ENCODE measurements at regions not wholly inside any gene's neighbourhood (a gene's known extent, or its start where the extent isn't known, plus 50 kb on each side); places are given as distances from the start of the nearest gene placed in this dataset.

DNA sequence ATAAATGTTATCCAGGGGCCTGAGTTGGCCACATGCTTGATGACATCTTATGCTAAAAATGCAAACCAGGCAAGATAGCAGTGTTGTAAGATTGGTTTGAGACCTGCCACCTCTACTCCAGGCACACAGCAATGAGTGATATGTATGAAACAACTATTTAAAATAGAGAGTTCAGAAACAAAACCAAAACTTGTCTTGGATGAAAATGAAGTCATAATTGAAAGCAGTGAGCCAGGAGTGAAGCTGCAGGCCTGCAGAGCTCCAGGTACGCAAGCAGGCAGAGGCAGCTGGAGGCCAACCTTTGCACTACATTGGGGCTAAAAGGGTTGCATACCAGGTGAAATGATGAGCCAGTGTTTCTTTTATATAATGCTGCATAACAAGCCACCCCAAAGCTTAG is 89.2 kb upstream of the SPATS2L start:
- DNase-seq: no peak

DNA sequence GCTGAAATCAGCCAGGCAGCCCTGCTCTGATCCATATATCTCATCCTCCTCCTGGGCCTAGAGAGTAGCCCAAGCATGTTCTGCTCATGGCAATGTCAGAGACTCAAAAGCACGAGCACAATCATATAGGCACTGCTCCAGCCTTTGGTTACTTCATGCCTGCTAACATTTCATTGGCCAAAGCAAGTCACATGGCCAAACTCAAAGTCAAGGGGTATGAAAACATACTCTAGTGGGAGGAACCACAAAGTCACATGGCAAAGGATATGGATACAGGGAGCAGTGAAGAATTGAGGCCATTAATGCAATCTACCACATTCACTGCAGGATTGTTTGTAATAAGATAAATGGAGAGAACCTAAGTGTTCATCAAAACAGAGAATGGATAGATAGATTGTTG is 87.8 kb upstream of the SPATS2L start:
- no peak for DNase-seq

DNA sequence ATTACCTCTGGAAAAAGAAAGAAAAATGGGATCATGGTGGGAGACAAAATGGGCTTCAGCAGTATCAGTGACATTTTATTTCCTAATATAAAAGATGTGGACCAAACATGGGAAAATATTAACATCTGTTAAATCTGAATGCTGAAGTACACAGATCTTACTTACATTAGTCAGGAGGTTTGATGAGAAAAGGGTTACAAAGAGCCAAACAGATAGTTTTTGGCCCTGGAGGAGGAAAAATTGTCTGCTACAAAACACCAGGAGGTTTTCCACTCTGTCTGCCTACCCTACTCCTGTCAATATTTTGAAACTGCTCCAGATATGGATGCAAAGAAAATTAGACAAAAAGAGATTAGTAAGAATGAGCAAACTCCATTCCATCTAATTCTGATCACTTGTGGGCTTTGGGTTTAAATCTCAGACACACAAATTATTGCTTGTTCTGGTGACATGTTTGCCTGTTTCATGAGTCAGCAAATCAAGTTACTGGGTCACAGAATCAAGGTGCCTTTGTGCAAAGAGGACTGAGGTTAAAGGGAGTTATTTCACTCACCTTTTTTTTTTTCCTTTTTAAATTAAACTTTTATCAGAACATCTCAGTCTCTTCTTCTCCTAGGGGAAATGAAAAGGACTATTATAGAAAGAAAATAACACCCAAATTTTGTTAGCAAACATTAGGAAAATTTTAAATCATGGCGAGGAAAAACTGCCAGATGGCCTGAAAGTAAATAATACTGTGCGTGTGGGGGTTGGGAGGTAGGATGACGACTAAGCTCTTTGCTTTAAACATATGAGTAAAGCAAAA is 87.0 kb upstream of the SPATS2L start:
- no peak for DNase-seq

DNA sequence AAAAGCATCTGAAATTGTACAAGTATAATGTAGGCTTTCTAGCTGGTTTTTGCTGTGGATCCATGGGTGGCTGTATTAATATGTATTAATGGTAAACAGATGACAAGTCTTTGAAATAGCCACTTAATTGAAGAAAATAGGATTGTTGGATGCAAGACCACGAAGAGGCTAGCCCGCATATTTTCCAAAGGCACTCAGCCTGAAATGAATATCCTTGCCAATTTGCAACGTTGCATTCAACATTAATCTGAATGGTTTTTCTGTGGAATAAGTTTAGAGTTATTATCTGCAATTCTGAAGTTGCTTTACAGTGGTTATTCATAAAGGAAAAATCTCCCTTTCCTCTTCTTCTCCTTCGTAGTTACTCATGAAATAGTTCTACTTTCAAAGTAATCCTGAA is 86.2 kb upstream of the SPATS2L start:
- DNase-seq: no peak

DNA sequence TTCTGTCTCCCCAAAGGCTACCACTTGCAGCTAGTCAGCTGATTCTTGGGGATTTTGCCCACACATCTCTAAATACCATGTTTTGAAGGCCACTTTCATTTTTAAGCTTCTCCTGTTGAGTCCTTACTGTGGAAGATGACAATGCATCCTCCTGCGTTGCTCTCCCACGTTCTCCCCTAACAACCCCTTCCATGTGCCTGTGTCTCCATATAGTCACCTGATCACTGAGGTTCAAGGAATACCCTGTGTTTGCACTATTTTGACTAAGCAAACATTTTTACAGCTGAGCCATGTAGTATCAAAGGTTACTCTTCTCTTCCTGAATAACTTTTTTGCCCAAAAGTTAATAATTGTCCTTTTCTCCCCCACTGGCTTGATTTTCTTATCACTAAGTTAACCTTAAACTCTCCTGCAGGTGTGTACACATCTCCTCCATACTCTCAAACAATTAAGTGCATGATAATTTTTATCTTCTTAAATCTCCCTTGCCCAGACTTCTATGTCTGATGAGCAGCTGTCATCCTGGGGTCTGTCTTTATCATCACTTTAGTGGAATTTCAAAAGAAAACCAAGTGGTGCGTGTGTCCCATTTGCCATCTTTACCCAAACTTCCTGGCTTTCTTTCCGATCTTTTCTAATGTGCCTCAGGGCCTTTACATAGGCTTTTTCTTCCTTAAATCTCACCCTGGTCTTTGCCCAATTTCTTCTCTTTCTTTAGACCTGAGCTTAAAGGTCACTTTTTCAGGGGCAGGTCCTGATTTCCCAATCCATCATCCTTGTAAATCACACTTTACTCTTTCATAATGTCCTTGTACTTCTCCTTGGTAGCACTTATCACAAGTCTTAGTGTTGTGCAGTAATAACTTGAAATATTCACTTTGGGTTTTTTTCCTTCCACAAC is 85.2 kb upstream of the SPATS2L start:
- no peak for DNase-seq

DNA sequence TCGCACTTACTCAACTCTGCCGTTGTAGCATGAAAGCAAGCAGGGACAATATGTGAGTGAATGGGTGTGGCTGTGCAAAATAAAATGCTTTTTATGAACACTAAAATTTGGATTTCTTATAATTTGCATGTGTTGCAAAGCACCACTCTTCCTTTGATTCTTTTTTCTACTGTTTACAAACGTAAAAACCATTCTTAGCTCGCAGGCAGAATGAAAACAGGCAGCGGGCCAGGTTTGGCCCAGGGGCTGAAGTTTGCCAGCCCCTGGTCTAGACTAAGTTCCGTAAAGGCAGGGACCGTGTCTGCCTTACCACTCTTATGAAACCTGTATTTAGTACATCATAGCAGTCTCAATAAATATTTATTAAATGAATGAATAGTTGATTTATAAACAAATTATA is 83.7 kb upstream of the SPATS2L start:
- no peak for DNase-seq

DNA sequence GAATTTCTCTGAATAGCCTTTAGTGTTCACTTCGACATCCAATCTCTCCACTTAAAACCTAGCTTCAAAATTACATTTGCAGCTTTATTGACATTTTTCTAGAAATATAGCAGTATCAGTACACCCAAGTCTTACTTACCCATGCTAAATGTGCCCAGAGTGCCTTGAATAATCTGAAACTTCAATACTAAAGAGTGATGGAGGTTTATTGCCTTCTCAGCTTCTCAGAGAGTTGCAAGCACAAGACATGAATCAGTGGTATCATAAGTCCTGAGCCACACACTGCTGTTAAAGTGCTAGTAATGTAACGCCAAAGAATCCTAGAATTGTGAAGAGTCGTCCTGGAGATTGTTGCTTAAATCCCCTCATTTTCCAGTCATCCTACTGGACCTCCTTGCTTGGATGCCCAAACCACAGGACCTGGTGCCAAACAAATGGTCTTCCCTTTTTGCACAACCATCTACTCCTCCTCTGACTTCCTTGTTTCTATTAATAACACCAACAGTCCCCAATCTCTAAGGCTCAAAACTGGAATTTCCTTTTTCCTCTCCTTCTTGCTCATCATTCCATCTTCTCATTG is 83.2 kb upstream of the SPATS2L start:
- DNase-seq: no peak

DNA sequence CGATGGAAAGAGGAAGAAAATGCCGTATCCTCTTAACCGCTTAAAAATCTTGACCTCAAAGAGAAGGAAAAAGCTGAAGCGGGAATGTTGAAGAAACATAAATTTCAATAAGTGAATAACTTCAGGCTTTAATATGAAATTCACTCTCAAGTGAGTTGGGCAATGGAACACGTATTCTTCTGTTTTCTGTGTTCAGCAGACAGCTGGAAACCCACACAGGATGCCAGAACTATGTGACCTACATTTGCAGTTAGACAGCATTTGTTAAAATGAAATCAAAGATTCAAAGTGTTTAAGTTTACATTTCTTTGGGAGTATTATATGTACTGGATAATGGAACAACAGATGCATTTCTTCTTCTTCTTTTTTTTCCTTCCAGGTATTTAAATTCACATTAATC is 80.5 kb upstream of the SPATS2L start:
- DNase-seq: peak; percentile 58

DNA sequence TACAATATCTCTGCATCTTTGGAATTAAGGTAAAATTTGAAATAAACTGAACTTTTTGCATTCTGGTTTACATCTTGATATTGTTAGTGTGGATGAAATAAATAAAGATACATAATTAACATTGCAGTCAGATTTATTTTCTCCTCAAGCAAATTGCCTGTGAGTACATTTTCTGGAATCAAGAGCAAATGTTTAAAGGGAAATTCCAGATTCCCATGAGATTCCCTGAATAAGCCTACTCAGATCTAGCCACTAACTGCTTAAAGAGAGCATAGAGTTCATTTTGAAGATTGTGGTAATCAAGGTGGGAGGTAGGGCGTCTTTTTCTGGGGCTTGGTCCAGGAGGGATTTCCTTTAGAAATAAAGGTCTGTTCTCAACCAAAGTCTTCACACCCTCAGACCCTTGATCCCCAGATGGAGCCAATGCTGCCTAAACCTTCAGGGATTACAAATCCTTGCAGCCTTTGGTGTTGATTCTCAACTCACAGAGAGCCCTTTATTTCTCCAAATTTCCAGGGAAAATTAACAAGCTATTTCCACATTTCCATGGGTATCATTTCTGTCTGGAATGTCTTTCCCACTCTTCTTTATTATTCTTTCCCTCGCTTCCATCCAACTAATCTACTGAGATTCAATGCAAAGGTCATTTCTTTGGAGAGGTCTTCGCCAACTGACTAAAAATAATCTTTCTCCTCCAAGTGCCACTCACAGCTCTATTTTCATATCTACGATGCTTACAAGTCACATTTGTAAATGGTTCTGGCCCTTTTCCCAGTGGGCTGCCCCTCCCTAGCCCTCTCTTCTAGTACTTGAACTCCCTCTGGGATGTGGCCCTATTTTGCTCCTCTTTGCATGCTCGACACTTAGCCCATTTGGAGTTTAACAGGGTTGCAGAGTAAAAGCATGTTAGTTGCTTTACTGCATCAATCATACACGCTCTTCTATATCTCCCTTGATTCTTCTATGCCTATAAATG is 79.8 kb upstream of the SPATS2L start:
- DNase-seq: no peak

DNA sequence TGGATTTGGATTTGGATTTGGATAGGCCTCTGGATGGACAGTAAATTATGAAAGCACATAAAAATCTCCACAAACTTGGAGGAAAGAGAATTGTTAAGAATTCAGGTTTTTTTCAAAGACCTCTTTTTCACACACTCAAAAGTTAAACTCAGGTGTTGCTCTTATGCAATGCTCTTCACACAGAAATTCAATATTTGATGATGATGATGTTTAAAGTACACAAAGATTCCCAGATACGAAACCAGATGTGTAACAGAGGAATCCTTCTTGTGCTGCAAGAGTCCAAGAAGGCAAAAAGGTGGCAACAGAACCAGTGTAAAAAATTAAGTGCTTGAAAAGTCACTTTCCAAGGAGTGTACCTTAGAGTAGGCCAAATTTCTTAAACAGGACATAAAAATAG is 75.8 kb upstream of the SPATS2L start:
- no peak for DNase-seq

DNA sequence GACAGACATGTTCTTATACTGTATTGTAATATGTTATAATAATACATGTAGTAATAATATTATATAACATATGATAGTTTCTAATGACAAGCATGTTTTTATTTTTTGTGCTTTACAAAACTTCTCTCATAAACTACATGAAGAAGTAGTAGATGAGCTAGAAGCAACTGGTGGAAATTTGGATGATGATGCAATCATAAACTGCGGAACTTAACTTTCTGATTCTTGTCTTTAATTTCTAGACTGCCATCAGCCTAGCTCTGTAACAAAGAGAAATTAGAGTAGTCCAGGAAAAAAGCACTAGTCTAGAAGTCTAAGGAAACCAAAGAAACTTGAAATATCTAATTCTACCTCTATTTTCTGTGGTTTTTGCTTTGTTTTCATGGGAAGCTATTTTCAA is 71.0 kb upstream of the SPATS2L start:
- no peak for DNase-seq

DNA sequence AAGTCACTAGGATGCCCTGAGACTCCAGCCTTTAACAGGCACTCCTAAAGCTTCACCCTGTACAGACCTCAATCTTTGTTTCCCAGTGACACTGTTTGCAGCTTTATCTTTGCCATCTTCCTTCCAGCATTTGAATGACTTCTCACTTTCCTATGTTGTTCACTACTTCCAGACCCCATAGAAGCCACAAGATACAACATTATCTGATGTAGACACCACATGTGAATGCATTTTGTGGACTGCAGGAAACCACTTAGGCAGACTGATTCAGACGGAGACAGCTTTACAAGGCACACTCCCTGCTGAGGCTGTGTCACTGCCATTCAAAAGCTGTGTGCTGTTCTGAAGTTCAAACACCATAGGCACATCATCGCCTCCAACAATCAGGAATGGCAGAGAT is 67.3 kb upstream of the SPATS2L start:
- DNase-seq: no peak

DNA sequence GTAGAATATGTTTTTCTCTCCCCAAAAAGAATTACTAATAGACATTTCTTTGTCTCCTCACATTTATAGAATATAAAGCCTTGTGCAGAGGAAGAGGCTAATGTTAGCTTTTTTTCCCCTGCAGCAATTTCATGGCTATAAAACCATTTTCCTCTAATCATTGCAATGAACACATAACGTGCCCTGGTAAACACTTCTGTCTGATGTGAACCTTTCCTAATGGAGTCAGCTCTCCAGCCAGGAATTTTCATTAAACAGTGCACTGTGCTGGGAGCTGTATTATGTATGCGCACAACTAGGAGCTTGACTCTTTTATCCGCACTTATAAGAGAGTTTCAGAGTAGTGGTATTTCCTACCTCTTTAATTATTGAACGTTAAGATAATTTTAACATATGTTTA is 63.9 kb upstream of the SPATS2L start:
- DNase-seq: no peak

DNA sequence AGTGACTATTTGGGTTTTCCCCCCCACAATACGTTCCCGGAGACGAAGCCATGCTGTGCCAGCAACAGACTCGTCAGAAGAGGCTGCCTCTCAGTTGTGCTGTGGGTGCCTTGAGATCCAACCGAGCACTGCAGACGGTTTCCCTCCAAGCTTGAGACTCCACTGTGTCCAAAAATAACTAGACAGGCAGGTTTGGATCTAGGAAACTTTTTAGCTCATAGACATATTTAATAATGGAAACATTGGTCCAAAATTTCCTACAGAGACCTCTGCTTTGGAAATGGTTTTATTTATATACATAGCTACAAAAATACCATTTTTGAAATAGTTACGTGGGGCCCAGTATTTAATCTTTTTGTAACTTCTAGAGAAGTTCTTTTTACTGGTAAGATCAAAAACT is 63.1 kb upstream of the SPATS2L start:
- DNase-seq: peak; percentile 45

DNA sequence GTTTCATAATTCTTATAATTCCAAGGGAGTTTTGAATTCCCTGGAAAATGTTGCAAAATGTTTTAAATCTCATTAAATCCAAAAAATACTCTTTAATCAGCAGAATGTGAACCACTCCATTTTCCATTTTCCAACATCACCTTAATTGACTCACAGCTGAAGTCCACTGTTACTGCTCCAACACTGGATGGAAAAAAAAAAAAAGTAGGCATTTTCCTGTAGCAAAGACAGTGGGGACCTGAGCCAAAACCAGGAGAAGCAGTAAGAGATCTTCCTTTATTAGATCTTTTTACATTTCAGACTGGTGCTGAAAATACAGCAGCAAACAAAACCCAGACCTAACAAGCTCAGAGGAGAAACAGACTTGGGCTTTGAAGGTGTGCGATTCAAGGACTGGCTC is 62.4 kb upstream of the SPATS2L start:
- no peak for DNase-seq

DNA sequence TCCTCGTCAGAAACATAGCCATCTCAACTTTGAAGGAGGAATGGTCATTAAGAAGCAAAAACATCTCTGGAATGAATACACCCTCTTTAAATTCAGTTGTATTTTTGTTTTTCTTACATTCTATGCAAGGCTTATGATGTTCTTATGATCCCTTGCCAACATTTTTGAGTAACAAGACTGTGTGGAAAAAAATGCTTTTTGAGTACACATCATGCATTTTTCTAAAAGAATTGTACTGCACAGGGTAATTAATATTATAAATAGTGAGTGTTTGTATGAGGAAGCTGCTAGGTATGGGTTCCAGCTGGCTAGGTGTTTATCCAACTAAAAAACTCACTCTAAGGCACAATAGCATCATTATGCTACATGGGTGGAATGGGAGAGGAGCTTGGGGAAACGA is 59.0 kb upstream of the SPATS2L start:
- no peak for DNase-seq

DNA sequence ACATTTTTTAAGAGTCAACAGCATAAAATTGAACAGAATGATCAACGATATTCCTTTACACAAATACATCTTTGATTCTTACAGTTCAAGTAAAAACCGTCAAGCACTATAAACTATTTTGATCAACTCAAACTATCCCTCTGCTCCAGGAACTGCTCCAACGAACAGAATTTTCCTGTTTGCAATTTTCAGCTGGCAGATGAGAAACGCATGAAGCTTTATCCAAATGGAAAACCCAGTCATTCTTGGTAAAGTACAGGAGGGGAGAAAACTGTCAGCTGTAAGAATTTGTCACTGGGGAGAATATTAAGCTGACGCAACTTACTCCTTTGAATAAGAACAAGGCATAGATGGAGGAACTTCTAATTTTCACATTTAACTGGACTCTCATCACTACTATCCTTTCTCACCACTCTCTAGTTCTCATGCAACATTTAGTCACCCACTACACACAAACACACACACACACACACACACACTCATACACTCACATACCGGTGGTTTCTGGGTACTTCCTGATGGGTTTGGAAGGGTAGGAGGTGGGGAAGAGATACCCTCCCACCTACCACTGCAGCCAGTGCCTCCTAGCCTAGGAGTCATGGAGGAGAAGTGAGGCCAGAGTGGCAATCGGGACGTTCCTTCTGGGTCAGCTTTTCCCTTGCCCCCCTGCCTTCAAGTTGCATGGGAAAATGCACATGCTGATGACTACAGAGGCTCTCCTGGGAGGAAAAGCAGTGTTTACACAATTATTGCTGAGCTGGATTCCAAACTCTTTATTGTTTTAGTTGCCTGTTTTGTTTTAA is 54.0 kb upstream of the SPATS2L start:
- DNase-seq: peak; percentile 55

DNA sequence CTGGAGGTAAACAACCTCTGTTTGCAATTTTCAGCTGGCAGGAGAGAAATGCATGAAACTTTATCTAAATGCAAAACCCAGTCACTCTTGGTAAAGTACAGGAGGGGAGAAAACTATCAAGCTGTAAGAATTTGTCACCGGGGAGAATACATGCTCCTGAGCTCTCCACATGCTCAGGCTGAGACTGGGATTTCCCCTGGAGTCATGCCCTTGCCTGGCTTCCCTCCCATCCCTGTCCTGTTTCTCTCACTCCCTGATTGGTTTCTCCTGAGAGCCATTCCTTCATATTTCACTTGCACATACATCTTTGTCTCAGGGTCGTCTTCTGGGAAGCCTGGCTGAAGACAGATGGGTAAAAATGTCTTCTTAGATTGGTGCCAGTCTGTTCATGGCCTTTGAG is 52.9 kb upstream of the SPATS2L start:
- no peak for DNase-seq

DNA sequence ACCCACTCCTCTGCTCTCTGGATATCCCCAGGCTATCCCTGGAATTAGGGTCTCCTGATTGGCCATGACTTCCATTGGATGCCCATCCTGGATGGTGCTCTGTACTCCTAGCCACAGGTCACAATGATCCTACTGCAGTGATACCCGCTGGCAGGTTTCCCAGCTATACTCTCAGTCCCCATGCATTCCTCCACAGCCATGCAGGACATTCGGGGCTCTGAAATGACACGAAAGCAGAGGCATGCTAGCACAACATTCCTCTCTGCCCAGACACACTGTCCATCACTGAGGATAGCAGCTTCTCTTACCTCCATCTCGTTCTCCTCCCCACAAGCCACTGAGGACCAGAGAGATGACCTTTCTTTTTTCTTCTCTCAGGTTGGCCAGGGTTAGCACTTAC is 51.7 kb upstream of the SPATS2L start:
- DNase-seq: no peak

DNA sequence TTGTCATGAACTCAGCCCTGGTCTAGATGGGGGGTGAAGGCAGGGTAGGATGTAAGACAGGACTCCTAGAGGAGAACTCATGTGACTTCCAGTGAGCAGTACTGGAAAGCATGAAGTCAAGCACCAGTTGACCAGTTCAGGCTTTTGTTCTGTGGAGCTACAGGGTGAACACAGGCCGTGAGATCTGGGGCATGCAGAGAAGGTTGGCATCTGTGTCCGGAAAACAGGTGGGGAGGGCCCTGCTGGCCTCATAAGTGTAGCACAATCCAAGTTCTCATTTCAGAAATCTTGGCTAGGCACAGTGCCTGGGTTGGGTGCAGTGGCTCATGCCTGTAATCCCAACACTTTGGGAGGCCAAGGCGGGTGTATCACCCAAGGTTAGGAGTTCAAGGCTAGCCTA is 50.9 kb upstream of the SPATS2L start:
- DNase-seq: no peak

Data from left hindlimb (tissue), 1 donor.